GM18502 (cell line): ENCODE measurements at regions not wholly inside any gene's neighbourhood (a gene's known extent, or its start where the extent isn't known, plus 50 kb on each side); places are given as distances from the start of the nearest gene placed in this dataset.
"Not testable (repeated sequence)": the region's sequence is repeated elsewhere in the genome, so short reads cannot be mapped to it uniquely, and the experiment has no call there.

ENCODE experiments used
- ATAC-seq: cut with Tn5 transposase; IDR thresholded peaks from one replicate; pipeline ENCODE4 v1.9.1; 2021; ENCODE audit warnings: mild to moderate bottlenecking; ENCODE audit not compliant: unreplicated experiment, poor library complexity

DNA sequence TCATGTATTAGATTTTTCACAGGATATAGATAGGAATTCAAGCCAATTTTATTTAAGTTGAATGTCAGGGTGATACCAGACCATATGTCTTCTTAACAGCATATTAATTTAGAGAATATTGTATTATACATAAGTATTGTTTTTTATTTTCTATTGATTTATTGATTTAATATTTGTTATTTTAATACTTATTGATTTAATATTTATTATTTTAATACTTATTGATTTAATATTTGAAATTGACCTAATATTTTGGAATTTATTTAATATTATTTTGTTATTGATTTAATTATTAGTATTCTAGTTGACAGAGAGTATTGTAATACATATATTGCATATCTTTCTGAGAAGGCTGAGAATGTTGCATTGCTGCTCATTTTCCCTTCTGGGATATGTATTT is 1411.8 kb upstream of the ACO1 start:
- ATAC-seq = no peak

DNA sequence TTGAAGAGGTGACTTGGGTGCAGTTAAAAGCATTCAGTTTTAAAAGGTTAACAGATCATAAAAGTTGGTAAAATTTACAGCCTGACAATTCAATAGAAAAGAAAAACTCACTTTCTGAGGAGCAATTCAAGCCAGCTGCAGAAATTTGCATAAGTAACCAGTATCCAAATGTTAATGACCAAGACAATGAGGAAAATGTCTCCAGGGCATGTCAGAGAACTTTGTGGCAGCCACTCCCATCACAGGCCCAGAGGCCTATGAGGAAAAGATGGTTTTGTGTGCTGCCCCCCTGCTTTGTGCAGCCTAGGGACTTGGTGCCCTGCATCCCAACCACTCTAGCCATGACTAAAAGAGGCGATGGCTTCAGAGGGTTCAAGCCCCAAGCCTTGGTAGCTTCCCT is 1406.5 kb upstream of the ACO1 start:
- ATAC-seq = no peak

DNA sequence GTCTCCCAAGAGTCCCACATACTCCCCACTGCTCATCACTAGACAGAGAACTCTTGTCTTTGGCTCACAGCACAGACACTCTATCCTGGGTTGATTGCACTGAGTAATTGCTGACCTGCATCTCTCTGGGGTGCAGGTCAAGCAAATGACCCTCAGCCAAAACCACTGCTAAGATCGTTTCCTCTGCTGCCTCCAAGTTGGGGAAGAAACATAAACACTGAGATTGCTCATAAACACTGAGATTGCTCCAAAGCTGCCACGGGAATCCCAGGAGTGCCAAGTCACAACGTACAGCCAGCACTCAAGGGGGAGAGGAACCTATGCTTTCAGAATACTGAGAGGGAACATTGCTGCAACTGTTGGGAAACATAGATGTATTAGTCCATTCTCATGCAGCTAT is 1402.1 kb upstream of the ACO1 start:
- no peak for ATAC-seq

DNA sequence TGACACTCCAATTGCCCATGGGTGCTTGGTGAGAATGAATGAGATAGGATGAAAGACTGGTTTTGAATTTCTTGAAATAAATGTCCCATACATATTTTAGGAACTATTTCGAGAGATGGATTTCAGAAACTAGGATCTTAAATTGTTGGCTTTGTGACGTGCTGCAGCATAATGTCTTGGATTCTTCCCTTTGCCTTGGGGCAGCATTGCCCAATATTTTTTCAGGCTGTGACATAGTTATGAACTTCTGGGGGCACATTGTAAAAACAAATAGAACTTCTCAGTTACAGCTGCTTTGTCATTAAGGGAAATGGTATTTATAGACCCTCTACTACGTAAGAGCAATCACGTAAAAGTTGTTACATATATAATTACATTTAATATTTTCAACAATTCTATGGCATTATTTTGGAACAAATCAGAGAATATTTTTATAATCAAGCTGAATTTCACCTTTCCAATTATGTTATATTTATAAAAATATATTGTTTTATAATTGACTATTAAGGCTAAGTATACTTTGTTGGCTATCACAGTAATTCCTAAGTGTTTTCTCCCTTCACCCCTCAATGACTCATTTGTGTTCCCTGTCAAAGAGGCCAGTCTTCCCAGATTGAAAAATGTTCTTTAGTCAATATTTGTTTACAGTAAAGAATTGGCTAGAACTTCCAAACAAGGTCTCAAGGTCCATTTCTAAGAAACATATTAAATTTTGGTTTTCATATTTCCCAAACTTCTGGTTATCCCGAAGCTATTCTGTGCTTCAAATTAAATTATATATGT is 1388.3 kb upstream of the ACO1 start:
- no peak for ATAC-seq

DNA sequence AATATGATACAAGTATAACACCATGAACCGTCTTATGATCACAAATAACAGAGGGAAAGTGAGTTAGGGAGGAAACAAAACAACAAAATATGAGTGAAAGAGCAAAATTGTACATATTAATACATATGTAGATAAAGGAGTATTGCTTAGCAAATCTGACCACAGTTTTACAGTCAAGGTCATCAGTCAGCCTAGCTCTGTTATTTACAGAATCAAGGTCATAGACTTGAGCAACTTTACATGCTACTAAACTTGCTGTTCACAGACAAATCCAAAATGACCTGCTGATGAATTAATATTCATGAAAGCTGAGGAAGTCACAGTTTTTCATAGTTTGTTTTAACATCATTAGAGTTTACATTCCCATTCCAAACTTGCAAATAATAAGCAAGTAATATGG is 1387.7 kb upstream of the ACO1 start:
- no peak for ATAC-seq

DNA sequence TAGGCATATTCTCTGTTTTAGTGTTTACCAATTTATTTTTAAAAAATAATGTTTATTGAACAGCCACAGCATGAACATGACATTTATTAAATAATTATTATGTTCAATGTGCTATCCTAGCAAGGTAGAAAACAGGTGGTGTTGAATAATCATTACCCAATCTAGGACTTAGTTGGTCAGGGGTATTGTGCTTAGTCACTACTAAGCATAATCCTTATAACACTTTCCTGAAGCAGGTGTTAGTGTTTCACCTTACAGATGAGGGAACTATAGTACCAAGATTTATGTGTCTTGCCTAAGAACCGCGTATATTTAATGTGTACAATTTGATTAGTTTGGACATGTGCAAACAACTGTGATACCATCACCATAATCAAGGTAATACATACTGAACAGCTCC is 1387.2 kb upstream of the ACO1 start:
- no peak for ATAC-seq

DNA sequence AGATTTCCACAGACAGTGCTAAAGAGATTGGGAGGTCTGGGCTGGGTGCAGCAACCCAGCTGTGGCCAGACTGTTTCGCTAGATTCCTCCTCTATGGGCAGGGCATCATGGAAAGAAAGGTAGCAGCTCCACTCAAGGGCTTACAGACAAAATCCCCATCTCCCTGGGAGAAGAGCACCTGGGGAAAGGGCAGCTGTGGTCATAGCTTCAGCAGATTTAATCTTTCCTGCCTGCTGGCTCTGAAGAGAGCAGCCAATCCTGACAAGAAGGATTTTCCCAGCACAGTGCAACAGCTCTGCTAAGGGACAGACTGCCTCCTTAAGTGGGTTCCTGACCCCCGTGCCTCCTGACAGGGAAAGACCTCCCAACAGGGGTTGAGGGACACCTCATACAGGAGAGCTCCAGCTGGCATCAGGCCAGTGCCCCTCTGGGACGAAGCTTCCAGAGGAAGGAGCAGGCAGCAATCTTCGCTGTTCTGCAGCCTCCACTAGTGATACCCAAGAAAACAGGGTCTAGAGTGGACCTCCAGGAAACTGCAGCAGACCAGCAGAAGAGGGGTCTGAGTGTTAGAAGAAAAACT is 1379.3 kb upstream of the ACO1 start:
- ATAC-seq = no peak

DNA sequence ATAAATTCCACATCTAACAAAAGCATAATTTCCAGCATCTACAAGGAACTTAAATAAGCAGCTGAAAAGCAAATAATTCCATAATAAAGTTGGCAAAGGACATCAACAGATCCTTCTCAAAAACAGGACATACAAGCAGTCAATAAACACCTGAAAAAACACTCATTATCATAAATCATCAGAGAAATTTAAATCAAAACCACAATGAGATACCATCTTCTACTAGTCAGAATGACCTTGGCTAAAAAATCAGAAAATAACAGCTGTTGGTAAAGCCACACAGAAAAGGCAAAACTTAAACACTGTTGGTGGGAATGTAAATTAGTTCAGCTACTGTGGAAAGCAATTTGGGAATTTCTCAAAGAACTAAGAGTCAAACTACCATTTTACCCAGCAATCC is 1371.1 kb upstream of the ACO1 start:
- ATAC-seq = no peak

DNA sequence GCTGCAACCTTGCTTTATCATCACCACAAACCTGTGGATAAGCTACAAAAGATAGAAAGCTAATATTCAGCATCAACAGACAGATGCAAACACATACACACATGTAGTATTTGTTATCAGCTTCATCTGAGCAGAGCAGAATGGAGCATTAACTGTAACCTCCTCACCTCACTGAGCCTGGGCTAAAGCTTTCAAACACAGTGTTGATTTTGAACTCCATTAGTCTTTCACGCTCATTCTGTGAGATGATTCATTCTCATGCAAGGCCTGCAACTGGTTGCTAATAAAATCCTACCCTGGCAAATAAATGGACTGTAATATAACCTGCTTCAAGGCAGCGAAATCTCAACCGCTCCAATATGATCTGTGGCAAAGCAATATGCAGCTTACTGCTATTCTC is 1360.6 kb upstream of the ACO1 start:
- no peak for ATAC-seq

DNA sequence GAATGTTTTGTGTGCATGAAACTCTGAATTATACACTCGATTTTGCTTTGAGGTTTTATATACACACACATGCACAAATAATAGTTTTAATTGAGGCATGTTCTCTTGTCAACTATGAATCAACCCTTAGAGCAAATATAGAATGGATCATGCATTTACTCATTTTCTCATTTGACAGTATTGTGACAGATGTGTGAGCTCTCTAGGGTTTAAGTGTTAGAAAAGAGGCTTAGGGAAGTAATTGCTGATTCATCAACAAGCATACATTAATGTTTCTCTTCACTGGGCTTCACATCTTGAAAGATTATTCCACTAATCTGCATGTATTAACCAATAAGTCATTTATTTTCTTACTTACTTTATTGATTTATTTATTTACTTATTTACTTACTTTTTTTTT is 1356.8 kb upstream of the ACO1 start:
- no peak for ATAC-seq

DNA sequence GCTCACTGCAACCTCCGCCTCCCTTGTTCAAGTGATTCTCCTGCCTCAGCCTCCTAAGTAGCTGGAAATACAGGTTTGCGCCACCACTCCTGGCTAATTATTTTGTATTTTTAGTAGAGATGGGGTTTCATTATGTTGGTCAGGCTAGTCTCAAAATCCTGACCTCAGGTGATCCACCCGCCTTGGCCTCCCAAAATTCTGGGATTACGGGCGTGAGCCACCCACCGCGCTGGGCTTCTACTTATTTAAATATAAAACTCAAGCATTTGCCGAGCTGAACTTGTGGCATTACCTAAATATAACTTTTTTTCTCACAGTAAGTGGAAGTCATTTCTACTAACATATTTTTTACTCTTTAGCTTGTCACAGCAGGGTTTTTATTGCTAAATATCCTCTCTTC is 1356.3 kb upstream of the ACO1 start:
- ATAC-seq = no peak

DNA sequence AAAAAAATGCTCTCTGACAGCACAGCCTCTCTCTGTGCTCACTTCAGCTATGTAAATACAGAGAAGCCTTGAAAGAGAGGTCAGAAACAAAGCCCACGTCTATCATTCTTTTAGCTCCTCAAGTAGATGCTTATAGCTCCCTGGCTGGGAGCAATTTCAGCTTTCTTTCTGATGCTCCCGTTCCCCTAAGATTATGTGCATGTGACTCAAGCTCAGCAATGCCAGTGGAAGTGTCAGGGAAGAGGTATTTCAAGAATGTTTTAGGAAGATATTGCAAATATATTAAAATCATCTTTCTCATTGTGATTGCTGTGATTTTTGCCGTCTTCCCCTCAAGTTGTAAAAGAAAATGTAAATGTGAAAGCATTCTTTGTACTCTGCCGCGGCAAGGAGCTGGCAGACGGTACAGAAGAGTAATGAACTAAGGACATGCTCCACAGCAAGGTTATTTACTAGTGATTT is 1353.7 kb upstream of the ACO1 start:
- ATAC-seq = no peak

DNA sequence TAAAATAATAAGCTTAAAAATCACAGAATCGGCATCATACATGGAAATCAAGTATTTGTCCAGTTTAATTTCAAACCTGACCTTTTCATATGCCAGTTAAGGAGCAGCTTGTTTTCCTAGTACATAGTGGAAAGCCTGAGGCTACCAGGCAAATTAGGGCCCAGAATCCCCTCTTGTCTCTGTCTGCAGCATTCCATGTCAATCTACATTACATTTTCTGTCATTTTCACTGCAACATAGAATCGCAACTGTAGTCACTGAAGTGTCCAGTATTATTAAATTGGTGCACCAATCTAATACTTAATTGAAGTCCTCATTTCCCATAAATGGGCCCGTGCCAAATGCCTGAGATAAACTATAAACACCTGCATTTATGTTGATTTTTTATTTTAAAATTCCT is 1352.2 kb upstream of the ACO1 start:
- ATAC-seq = no peak

DNA sequence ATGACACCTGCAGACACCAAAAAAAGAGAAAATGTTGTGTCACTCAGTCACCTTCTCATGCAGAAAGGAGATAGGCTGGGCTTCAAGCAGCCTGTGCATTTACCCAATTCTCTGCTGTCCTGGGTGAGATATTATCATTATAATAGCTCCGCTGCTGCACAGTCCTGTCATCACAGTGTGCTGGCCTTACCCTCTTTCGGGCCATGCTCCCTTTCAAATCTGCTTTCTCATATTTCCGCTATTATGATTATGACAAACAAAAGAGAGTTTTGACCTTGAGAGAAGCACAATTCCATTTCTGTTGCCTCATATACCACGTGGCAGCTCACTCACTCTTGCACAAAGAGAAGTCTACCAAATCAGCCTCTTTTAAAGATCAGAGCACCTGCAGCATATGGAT is 1350.1 kb upstream of the ACO1 start:
- ATAC-seq = no peak

DNA sequence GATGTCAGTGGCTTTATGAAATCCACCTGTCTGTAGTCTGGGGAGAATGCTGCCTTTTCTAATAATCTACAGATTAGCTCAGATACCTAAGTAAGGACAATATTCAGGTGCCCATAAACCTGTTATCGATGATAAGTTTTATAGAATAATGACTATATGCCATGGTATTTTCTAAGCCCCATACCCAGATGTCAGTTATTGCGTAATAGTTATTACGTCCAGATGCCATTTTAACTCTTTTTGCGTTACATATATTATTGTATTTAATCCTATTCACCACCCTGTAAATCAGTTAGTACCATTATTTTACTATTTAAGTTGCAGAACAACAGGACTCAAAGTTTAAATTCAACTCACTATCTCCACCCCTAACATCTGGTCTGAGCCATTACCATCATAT is 1343.9 kb upstream of the ACO1 start:
- no peak for ATAC-seq

DNA sequence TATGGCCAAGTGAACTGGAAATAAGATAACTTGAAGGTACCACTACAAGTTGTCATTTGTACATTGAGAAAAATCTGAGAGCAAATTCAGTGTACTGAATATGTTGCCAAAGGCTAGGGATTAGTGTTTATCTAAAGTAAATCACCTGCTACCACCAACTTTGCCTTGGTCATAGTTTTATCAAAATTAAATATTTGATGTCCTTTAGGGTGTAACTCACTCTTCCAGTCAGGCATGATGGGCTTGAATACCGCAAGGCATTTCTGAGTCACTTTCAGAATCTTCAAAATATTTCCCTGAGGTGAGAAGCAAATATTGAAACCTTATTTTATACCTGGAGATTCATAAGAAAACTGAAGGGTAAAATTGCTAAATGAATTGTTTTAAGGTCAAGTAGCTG is 1338.6 kb upstream of the ACO1 start:
- no peak for ATAC-seq

DNA sequence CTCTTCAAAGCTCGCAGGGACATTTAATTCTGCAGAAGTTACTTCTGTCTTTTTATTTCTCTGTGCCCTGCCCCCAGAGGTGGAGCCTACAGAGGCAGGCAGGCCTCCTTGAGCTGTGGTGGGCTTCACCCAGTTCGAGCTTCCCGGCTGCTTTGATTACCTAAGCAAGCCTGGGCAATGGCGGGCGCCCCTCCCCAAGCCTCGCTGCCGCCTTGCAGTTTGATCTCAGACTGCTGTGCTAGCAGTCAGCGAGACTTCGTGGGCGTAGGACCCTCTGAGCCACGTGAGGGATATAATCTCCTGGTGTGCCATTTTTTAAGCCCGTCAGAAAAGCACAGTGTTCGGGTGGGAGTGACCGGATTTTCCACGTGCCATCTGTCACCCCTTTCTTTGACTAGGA is 1322.9 kb upstream of the ACO1 start:
- ATAC-seq = not testable (repeated sequence)

DNA sequence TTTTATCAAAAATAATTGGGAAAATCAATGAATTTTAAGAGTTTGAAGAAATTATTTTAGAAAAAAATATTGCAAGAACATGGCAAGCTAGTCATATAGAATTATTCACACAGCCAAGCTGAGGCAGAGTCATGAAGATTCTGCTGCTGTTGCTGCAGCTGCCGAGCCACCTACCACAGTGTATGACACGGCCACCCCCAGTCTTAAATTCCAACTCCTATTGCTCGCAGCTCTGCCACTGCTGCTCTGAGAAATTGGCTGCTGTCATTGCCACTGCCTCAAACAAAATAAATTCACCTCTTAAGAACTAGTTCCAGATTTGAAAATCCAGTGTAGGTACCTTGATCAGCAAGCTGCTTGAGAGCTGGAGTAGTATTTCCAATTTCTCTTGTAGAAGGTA is 1318.8 kb upstream of the ACO1 start:
- ATAC-seq = no peak

DNA sequence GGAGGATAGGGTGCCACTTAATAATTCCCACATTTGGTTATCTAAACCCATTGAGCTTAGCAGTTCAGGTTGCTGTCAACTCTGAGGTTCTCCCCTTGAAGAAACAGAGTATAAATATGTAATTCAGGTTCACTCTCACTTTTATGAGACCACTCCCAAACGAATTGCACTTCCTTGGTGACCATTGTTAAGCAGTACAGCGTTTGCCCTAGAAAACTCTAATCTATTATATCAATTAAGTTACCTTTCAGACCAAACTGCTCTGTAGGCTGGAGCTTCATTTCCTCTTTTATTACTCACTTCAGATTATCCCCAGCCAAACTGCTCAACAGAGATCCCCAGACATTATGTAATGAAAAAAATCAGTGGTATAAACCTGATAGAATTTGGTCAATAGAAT is 1317.0 kb upstream of the ACO1 start:
- ATAC-seq = no peak

DNA sequence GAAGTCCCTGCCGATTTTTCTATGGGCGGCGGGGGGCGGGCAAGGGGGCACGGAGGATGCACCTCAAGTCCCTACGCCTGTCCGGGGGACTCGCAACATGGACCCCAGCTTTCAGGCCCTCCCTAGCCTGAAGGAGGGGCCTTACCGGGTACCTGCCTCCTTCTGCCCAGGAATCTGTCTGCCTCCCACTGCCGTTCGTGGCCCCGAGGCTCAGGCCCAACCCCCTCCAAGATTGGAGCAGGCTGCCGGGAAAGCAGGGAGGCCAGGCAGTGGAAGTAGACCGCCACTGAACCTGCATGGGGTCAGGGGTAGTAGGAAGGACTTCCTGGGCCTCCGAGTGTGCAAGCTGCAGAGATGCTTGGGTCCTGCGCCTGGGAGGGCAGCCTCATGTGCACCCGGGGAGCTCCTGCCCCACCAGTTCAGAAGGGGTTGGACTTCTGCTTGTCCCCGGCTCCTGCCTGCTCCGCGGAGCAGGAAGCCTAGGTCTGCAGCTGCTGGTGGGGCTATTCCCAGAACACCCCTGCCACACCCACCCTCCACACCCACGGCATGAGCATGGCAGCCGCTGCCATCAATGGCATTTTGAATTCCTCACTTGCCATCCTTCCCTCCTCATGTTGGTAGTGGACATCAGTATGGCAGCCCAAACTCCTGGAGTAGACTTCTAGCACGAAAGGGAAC is 1312.7 kb upstream of the ACO1 start:
- no peak for ATAC-seq

DNA sequence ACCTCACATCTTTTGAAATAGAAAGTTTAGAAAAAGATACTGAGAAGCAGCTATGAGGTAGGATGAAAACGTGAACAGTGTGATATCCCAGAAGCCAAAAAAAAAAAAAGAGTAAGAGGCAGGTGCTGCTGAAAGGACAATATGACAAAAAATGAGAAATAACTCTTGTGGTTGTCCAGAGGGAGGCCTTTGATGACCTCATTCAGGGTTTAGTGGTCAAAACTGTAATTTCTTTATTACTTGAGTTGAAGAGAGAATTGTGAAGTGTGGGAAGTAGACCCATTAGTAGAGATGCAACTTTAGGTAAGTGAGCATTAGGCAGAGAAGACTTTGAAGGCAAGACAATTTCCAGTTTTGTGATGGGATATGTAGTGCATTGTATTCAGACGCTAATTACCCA is 1306.3 kb upstream of the ACO1 start:
- peak; percentile 61 for ATAC-seq

DNA sequence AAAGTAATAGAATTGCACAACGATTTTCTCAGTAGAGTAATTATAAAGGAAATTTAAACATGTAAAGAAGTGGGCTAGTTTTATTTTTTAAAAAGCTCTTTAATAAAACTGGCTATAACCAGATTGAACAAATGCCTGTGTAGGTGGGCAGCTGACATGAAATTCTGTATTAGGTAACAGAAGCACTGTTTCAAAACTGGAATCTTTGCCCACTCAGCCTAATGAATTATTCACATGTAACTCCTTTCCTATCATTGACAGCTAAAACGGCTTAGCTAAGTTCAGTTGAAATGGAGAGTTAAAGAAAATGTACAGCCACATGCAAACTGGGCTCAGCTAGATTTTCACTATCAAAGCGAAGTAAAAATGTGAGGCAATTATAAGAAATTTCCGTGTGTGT is 1300.1 kb upstream of the ACO1 start:
- no peak for ATAC-seq
